ENCODE measurements at regions not wholly inside any gene's neighbourhood (a gene's known extent, or its start where the extent isn't known, plus 50 kb on each side); places are given as distances from the start of the nearest gene placed in this dataset.

DNA sequence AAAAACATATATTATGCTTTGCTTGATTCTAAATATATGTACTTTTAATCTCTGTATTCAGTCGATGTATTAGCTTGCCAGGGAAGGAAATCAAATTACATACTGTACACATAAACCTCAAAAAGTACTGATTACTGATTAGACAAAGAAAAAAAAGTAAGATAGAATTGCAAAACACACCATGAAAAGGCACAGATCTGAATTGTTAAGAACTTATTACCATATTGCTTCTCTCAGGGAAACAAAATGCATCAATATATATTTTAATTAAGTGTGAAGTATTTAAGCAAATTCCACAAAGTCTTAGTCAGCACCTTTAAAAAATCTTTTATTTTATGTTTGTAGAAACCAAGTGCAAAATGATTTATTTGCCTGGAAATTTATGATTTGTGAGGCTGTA, 309.3 kb downstream of the RNF144A start:
- DNase-seq: no peak

DNA sequence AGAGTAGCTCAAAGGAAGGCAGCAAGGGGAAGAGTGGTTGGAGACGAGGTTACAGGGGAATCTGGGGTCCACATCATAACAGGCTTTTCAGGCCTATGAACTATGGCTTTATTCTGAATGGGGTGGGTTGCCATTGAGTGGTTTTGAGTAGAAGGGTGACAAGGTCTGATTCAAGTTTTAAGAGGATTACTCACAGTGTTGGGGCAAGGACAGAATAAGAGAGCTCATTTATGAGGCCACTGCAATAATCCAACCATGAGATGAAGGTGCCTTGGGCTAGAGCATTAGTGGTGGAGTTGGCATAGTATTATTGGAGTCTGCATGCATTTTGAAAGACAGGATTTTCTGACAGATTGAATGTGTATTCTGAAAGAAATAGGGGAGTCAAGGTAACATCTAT, 315.9 kb downstream of the RNF144A start:
- no peak for DNase-seq

DNA sequence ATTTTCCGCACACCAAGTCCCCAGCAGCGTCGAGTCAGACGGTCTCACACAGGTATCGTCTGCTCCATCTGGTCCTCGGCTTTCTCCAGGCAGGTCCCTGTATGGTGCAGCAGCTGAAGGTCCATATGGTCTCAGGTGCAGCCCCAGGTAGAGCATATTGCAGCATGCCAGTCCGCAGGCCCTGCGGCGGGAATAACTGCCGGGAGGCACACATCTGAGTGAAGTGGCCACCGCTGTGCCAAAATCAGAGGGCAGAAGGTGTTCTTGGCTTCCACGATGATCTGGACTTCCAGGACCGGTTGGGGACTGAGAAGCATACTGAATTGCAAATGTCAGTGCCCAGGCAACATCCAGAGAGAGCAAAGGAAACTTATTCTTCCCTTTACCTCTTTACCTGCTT, 320.3 kb downstream of the RNF144A start:
- no peak for DNase-seq

DNA sequence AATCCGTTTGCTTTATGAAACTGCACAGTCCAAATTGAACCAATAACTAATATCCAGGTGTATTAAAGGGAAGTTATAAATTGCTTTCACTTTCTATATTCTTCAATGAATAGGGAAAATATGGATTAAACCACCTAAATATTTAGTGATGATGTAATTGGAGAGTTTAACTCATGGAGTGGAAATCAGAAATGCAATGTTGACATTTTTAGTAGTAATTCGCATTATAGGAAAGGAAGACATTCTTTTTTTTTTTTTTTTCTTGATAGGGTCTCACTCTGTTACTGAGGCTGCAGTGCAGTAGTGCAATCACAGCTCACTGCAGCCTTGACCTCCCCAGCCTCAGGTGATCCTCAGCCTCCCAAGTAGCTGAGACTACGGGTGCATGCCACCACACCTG, 321.9 kb downstream of the RNF144A start:
- no peak for DNase-seq

DNA sequence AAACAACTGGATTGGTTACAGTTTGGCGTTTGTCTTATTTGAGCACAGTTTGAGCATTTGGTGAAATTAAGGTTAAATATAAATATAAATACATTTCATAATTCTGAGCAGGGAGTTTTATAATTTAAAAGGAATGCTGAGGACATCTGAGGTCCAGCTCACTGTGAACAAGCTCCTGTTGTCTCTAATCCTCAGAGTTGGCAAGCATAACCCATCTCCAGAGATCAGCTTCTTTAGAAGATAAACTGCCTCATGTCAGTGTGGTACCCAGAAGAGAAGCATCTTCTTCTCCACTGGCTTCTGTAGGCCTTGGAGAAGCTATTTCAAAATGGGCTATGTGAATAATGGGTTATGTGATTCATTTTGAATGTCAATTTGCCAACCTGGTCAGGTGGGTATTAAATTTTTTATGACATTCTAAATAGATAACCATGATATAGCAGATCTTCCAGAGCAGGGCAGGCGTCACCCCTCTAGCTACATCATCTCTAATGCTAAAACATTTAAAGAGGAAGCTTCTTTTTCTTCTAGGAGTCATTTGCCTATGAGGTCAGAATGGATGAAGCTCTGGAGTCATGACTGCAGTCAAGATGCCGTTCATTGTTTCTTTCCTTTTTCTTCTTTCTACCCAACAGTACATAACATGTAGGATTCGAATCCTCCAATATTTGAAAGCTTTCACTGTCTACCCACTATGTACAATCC, 324.0 kb downstream of the RNF144A start:
- no peak for DNase-seq

DNA sequence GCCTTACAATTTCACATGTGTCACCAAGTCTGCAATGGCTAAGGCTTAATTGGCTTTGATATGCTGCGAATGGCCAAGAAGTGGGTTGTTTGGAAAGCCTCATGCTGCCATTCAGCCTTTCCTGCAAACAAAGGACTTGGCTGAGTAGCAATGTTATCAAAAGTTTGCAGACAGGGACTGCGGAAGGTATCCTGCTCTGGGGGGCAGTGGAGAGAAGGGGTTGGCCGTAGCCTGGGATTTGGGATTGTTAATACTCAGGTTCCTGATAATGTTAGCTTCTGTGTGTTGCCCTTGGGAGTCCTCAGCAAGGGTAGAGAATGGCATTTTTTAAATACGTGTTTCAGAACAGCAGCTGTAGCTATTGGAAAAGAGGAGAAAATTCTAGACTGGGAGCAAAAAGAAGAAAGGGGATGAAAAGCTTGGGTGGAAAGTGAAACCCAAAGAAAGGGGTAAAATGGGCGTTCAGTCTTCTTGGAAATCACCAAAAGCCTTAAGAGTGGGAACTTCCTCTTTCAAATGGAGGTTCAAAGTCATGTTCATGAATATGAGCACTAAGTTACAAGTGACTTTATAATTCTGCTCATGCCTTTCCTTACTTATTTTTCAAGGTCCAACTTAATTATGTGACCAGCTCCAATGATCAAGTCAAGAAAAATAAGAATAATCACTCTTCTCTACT, 325.1 kb downstream of the RNF144A start:
- no peak for DNase-seq

DNA sequence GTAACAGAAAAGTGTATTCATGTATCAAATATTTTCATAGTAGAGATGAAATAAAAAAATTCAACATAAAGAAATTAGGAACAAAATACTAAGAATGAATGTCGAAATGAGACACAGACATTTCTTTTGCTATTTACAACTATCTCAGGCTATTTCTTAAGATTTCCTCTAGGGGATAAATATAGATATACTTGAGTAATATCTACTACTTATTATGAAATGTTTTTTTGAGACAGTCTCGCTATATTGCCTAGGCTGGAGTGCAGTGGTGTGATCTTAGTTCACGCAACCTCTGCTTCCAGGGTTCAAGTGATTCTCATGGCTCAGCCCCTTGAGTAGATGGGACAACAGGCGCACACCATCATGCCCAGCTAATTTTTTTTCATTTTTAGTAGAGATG, 326.1 kb downstream of the RNF144A start:
- DNase-seq: no peak

DNA sequence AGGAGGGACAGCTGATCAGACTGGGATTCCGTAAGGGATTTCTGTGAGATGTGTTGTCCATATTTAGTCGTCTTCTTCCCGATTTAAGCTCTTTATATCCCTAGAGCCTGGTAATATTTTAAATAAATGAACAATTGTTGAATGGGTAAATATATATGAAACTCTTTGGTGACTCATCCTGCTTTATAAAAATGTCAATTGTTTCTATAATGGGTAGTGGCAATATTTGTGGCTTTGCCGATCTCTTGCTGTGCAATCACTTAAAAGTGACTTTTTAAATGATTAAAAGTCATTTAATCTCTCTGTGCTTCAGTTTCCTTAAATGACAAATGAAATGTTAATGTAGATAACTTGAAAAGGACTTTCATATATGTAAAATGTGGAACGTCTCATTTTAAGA, 339.2 kb downstream of the RNF144A start:
- no peak for DNase-seq

DNA sequence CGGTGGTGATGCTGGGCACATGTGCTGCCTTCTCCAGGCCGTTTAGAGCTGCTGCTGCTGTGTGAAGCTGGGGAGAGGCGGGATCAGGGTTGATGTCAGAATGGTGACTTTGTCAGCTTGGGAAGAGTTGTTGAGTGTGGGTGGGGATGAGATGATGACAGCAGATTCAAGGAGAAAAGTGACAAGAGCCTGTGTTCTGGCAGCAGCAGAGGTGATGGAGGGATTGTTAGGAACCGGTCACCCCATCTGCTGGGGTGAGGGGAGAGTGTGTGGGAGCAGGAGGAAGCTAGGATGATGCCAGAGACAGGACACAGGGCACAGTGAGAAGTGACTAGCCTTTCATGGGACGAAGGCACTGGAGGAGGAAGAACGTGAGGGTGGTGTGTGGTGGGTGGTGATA, 345.5 kb downstream of the RNF144A start:
- DNase-seq: no peak

DNA sequence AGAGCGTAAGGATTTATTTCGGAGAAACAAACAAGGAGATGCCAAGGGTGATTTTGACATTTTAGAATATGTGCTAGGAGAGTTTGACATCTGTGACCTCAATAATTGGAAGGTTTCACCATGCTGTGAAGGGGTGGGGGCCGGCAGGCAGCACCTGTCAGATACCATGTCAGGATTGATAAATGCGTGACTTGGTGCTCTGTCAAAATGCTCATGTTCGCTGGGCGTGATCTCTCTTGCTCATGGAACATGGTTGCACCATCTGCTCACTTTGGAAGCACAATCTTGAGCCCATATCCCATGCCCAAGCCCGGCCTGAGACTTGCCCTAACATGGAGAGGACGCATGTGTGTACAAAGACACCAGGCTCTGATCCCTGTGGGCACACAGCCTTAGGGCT, 347.6 kb downstream of the RNF144A start:
- DNase-seq: no peak

DNA sequence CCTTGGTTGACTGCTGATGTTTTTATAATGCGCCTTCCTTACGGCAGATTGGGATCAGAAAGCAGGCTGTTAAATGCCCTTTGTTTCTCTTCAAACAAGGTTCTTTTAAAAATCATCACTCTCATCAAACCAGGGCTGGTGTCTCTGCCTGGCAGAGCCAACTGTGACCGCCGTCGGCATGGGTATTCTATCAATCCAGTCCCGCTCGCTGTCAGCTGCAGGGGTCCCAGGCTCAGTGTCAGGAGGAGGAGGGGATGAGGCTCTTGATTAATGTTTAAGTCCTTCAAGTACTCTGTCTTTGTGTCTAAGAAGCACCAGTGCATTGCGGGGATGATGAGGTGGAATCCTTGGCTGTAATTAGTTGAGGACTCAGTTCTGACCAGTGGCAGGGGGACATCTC, 348.1 kb downstream of the RNF144A start:
- DNase-seq: no peak

DNA sequence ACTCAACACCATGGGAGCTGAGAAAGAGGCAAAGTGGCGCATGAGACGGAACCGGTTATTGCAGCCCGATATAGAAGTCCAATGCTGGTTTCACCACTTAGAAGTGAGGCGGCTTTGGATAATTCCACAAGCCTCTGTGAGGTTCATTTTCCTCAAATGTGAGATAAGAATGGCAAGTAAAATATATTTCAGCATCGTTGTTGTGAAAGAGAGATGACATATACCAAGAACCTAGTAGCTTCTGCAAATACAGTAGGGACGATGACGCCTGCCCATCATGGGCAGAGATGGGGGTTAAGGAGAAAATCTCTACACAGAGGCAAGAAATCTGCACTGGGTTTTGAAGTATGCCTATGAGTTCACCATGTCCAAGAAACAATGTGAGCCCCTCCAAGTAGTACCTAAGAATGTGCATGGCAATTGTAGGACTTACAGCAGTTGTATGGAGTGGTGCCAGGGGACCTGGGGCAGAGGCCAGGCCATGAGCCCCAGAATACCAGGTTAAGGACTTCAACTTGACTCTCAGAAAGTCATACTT, 352.0 kb downstream of the RNF144A start:
- DNase-seq: no peak

DNA sequence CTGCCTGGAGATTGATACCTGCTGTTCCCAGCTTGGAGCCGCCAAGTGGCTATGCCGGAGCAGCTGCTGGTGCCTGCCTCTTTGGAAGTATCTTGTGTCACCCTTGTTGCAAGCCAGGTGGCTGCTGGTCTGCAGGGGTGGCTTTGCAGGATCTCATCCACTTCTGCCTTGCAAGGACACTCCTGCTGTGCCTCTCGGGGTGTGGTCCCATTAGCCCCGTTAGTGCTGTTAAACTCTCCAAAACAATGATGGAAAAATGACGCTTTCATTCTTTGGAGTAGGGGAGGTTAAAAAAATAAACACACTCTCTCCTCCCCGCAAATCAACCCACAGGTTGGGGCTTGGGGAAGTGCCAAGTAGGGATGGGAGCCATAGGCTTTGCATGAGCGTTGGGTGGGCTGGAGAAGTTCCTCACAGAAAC, 352.8 kb downstream of the RNF144A start:
- peak; percentile 97 for DNase-seq

DNA sequence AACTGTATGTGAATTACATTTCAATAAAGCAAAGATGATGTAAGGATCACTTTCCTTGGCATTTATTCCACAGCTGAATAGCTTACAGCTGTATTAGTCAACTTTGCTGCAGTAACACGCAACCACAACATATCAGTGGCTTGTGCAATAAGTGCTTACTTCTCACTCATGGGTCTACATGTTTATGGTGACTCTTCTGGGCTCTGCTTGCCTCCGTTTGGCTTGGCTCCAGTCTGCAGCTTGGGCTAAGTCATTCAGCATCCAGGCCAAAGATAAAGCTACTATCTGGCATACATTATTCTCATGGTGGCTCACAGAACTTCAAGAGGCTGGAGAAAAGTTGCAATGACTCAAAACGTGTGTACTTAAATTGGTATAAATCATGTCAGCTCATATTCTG, 355.0 kb downstream of the RNF144A start:
- DNase-seq: no peak

DNA sequence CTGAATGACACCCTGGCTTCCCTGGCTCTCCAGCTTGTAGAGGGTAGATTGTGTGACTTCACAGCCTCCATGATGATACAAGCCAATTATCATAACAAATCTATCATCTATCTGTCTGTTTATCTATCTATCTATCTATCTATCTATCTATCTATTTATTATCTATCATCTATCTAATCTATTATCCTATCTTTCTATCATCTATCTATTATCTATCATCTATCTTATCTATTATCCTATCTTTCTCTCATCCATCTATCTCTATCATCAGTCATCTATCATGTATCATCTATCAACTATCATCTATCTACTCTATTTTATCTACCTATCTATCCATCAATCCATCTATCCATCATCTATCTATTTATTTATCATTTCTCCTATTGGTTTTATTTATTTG, 361.8 kb downstream of the RNF144A start:
- no peak for DNase-seq

DNA sequence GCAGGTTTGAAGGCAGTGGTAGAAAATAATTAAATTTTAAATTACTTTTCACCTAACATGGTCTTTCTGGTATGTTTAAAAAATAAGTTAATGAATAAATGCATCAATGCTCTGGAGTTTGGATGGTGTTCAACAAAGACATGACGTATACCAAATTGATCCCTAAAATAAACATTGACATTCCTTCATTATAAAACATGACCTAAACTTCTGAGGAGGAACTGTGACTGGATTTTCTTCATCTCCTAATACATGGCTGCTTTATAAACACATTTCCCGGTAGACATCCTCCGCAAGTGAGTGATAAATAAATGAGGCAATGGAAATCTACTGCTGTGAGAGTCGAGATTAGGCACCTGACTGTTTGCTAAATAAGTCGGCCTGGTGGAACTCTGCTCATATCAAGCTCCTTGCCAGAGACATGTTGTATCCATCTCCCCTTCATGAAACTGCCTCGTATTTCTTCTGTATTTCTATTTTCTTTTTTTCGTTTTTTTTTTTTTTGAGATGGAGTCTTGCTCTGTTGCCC, 362.3 kb downstream of the RNF144A start:
- DNase-seq: no peak

DNA sequence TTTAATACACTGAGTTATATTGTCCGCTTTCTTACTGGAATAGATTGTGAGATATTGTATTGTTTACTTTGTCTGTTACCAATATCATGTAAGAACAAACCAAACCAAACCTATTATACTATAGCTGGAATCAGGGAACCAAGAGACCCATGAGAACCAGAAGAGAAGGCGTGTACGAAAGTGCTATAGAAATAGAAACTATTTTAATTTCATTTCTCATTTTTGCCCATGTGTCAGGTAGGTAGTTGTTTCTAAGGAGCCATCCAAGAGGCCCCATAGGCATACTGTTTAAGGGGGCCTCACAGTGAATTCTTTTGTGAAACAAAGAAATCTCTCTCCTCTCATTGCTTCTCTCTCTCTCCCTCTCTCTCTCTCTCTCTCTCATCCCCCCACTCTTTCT, 363.6 kb downstream of the RNF144A start:
- no peak for DNase-seq

DNA sequence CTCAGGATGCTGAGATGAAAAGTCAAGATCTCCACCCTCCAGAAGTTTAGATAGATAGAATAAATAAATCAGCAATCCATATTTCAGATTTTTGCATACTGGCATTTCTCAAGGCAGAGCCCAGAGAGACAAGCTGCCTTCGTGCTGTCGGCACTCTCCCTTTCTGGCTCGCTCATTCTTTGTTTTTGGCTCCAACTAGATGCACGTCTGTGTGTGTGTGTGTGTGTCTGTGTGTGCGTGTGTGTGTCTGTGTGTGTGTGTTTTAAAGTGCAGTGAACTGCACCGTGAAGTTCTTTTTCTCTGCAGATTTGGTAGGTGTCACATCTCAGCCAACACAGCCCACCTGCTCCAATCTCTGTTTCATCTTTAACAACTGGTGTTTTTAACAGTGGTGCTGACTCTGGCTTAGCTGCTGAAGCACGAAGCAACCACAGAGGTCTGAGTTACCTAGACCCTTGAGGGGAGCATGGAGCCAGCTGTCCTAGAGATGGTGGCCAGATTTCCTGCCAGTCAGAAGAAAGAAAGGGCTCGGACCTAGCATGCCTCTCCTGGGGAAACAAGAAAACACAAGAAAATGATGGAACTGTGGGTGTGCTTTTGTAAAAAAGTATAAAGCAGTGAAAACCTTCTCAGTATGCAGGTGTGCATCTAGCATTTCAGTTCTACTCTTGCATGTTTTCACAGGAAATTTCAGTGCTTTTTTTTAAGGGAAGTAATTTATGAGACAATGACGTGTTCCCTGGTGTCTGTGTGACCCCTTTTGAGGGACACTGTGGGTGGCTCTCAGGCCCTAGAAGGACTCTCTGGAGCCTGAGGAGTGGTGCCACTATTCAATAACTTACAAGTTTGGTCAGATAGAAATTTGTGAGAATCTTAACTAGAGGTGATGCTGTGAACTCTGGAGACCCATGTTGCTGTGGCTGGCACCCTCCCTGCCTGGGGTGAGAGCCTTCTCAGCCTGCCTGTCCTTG, 364.3 kb downstream of the RNF144A start:
- no peak for DNase-seq

DNA sequence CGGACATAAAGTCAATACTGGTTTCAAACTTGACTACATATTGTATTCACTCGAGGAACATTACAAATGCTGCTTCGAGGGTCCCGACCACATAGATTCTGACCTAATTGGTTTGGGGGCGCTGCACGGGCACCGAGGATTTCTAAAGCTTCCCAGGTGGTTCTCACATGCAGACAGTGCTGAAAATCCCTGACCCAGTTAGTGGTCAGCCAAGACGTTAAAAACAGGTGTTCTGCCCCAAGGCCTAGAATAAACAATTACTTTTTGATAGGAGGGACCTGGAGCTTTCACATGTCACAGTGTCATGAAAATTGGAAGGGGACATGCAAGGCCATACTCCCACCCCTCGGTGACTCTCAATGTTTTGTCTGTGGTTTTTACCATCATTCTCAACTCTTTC, 368.9 kb downstream of the RNF144A start:
- no peak for DNase-seq

DNA sequence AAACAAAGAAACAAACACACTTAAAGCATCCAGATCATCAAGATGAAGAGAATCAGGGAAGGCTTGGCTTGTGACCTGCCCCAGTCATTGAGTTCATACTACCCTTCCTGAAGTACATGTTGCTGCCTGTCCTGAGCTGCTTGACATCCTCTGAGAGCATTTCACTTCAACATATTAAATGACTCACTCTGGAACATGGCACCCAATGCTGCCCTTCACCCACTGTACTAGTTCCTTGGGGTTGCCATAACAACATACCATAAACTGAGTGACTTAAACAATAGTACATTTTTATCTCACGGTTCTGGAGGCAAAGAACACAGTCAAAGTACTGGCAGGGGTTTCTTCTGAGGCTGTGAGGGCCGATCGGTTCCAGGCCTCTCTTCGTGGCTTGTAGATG, 371.3 kb downstream of the RNF144A start:
- no peak for DNase-seq

DNA sequence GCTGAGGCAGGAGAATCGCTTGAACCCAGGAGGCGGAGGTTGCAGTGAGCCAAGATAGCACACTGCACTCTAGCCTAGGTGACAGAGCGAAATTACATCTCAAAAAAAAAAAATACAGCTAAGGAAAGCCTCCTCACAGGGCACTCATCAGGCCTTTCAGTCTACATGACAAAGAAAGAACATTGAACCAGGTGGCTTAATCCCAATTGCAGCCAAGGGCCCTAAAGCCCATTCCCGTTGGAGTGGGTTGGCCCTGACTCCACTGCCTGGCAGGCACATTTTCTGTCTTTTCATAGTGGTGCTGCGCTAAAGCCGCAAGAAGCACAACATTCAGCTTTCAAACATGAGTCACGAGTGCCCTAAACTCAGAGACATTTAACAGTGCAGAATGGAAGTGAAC, 372.5 kb downstream of the RNF144A start:
- DNase-seq: no peak

DNA sequence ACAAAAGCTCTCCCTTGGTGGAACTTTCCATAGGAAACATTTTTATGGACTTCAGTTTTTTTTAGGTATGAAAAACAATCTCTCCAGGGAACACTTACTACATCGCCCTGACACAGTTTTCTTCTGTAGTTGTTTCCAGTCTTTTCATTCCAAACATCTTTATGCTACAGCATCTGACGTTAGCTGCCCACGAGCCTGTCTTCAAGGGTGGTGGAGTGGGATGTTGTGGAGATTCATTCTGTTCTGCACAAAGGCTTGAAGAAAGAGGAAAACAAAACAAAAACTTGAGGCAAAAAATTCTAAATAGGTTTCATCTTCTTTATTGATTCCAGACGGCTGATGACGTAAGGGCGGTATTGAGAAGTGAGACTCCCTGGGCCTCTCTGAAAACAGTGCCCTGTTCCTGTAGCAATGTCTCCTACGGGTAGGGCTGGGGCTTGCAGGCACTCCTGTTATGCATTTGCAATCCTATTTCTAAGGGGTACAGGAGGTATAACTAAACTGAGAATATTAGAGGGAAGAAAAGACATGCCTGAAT, 375.0 kb downstream of the RNF144A start:
- no peak for DNase-seq

DNA sequence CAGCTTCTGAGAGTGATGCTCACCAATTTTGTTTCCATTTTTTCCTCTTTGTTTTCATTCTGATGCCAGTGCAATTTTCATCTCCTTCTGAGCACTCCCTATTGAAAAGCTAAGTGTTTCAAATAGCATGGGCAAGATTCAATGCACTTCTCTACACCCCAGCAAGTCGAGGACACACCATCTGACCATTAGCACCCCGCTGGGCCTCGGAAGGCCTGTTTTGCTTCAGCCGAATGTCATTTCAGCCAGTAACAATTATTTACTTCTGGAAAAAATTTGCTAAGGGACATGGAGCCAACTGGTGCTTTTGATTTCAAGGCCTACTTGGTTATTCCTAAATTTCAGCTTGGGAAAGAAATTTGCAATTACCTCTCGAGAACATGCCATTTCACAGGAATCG, 392.4 kb downstream of the RNF144A start:
- no peak for DNase-seq
